A549 (cell line): ENCODE measurements at regions not wholly inside any gene's neighbourhood (a gene's known extent, or its start where the extent isn't known, plus 50 kb on each side); places are given as distances from the start of the nearest gene placed in this dataset.

ENCODE experiments used
- ATAC-seq, 2 experiments: fragments of 200-7000 bp in 1 of 2; fragments of >200 bp in 1 of 2; cut with Nextera tagmentation in 1 of 2; cut with Tn5 transposase in 1 of 2; 3 replicates each; pipeline versions ENCODE4 v1.8.0 to v1.9.1; 2018 to 2020; ENCODE audit warnings: mild to moderate bottlenecking in 1 of 2, moderate library complexity in 1 of 2
- CTCF ChIA-PET: fragments of 300-600 bp; sonication (Branson Sonifier 250); formaldehyde crosslinking; extraction: SDS; loops from one replicate; lab custom pipeline; 2021; ENCODE audit warnings: antibody characterized with exemption, inconsistent platforms; lab: Yijun Ruan, JAX
- POLR2A ChIA-PET: fragments of 350-600 bp; formaldehyde crosslinking; extraction: SDS; loops from one replicate; lab custom pipeline; 2021; ENCODE audit warnings: antibody characterized with exemption, inconsistent platforms; lab: Yijun Ruan, JAX
- DNase-seq, 2 experiments: peaks; one replicate each; pipeline versions ENCODE4 v3.0.0 to v3.0.0-alpha.2; 2011 to 2016; ENCODE audit warnings: low read depth in 1 of 2, low spot score in 1 of 2
- FAIRE-seq: peaks from 2 replicates; lab custom pipeline; 2011; peaks lifted over from hg19 to GRCh38; lab: Jason Lieb, UNC
- H3K27ac ChIP-seq, 2 experiments: fragments of >200 bp; sonication (Bioruptor Twin); formaldehyde crosslinking; 3 replicates each; pipeline ENCODE4 v1.5.1; 2016 to 2017
- H3K4me1 ChIP-seq: fragments of >200 bp; sonication (Bioruptor Twin); formaldehyde crosslinking; 3 replicates; pipeline ENCODE4 v1.6.1; 2016
- H3K4me2 ChIP-seq: fragments of >200 bp; sonication (Bioruptor Twin); formaldehyde crosslinking; 3 replicates; pipeline ENCODE4 v1.6.1; 2016
- H3K4me3 ChIP-seq: fragments of >200 bp; sonication (Bioruptor Twin); formaldehyde crosslinking; 3 replicates; pipeline ENCODE4 v1.5.1; 2016
- H3K9me3 ChIP-seq: fragments of >200 bp; sonication (Bioruptor Twin); formaldehyde crosslinking; 3 replicates; pipeline ENCODE4 v1.6.1; 2016
- BCL3 ChIP-seq: fragments of >200 bp; sonication (Bioruptor Twin); formaldehyde crosslinking; IDR thresholded peaks from 3 replicates; pipeline ENCODE4 v1.6.1; 2016
- BHLHE40 ChIP-seq: IDR thresholded peaks from 2 replicates; pipeline ENCODE4 v1.6.1; 2012; ENCODE audit warnings: low read depth, low read length, inconsistent platforms
- CBX8 ChIP-seq: fragments of 200-600 bp; sonication (generic); IDR thresholded peaks from 2 replicates; pipeline ENCODE4 v1.6.1; 2016
- CEBPB ChIP-seq, 2 experiments: fragments of >200 bp in 1 of 2; sonication (Bioruptor Twin) in 1 of 2; formaldehyde crosslinking in 1 of 2; IDR thresholded peaks; 2 replicates each; pipeline ENCODE4 v1.6.1; 2012 to 2016
- CHD4 ChIP-seq: fragments of 200-600 bp; sonication (generic); IDR thresholded peaks from 2 replicates; pipeline ENCODE4 v1.6.1; 2016; ENCODE audit warnings: antibody characterized with exemption, mild to moderate bottlenecking, borderline replicate concordance
- EP300 ChIP-seq, 2 experiments: fragments of >200 bp; sonication (Bioruptor Twin); formaldehyde crosslinking; IDR thresholded peaks; 2 replicates in 1 of 2; 3 replicates in 1 of 2; pipeline ENCODE4 v1.6.1; 2016 to 2017
- HDAC2 ChIP-seq: fragments of 200-600 bp; sonication (generic); IDR thresholded peaks from 2 replicates; pipeline ENCODE4 v1.6.1; 2016
- HMGXB4 ChIP-seq: fragments of 250-450 bp; sonication (Bioruptor Pico); IDR thresholded peaks from 2 replicates; pipeline ENCODE4 v1.5.0; 2021; ENCODE audit warnings: mild to moderate bottlenecking, moderate library complexity, borderline replicate concordance
- MAZ ChIP-seq: fragments of 150-350 bp; IDR thresholded peaks from 2 replicates; pipeline ENCODE4 v1.6.1; 2014; ENCODE audit warnings: antibody characterized with exemption, low read depth, low read length, borderline replicate concordance
- NR3C1 ChIP-seq: fragments of >200 bp; sonication (Bioruptor Twin); formaldehyde crosslinking; IDR thresholded peaks from 3 replicates; pipeline ENCODE4 v1.6.1; 2017
- POLR2A ChIP-seq: IDR thresholded peaks from 2 replicates; pipeline ENCODE4 v1.6.1; 2012; ENCODE audit warnings: mild to moderate bottlenecking, low read length
- RCOR1 ChIP-seq: fragments of 150-350 bp; IDR thresholded peaks from 2 replicates; pipeline ENCODE4 v1.6.1; 2014; ENCODE audit warnings: antibody characterized with exemption, low read length, low read depth
- RFX5 ChIP-seq: fragments of 450-650 bp; IDR thresholded peaks from 2 replicates; pipeline ENCODE4 v1.7.1; 2014; ENCODE audit warnings: antibody characterized with exemption, mild to moderate bottlenecking, moderate library complexity
- RNF2 ChIP-seq: fragments of 200-600 bp; sonication (generic); IDR thresholded peaks from 2 replicates; pipeline ENCODE4 v1.6.1; 2016; ENCODE audit warnings: low read depth, mild to moderate bottlenecking, antibody characterized with exemption, moderate library complexity, borderline replicate concordance
- SMC3 ChIP-seq: fragments of >200 bp; sonication (Bioruptor Twin); formaldehyde crosslinking; IDR thresholded peaks from 3 replicates; pipeline ENCODE4 v1.6.1; 2018; ENCODE audit warnings: inconsistent platforms
- TP53 ChIP-seq: fragments of 250-450 bp; sonication (Bioruptor Pico); IDR thresholded peaks from 2 replicates; pipeline ENCODE4 v1.5.0; 2021; ENCODE audit warnings: mild to moderate bottlenecking, moderate library complexity
- USF2 ChIP-seq: fragments of 450-650 bp; IDR thresholded peaks from 2 replicates; pipeline ENCODE4 v1.6.1; 2014; ENCODE audit warnings: antibody characterized with exemption
- ZC3H11A ChIP-seq: fragments of 450-650 bp; IDR thresholded peaks from 2 replicates; pipeline ENCODE4 v1.6.1; 2014; ENCODE audit warnings: antibody characterized with exemption, mild to moderate bottlenecking
- ZFP36 ChIP-seq: fragments of 450-650 bp; IDR thresholded peaks from 2 replicates; pipeline ENCODE4 v1.6.1; 2014; ENCODE audit warnings: borderline replicate concordance; ENCODE audit not compliant: partially characterized antibody
- ZNF302 ChIP-seq: fragments of 250-450 bp; sonication (Bioruptor Pico); IDR thresholded peaks from 2 replicates; pipeline ENCODE4 v1.9.0; 2021; ENCODE audit warnings: inconsistent platforms, mild to moderate bottlenecking, moderate library complexity
- WGBS: methylation state at CpG from one replicate; pipeline ENCODE4 v1.1.6; 2017; ENCODE audit errors: missing lambda C conversion rate; 5-methylcytosine and 5-hydroxymethylcytosine counted together
- TF ChIP-seq, protein P1 (sequence below): fragments of >200 bp; sonication (Bioruptor Twin); formaldehyde crosslinking; IDR thresholded peaks from 2 replicates; pipeline ENCODE4 v1.6.1; 2016

- H3K4me3 ChIP-seq: no peak overlapping the region
- no peak for TF ChIP-seq CHD4
- no peak for TF ChIP-seq ZFP36
- TF ChIP-seq BCL3: no peak
- no peak for TF ChIP-seq RNF2
- TF ChIP-seq RCOR1: no peak
- TF ChIP-seq NR3C1: no peak
- TF ChIP-seq CBX8: no peak
- TF ChIP-seq BHLHE40: no peak
- no peak for TF ChIP-seq EP300 (IDR thresholded peaks at IDR 0.05)
- FAIRE-seq (no peak), DNase-seq (no peak), ATAC-seq (no peak)
- no peak overlapping the region for H3K4me2 ChIP-seq
- WGBS: 2% methylated on average over 4 of the region's 4 CpGs
- H3K9me3 ChIP-seq: no peaks in the 10 kb centered on the region
- no peaks in the 10 kb centered on the region for H3K4me1 ChIP-seq
- POLR2A ChIA-PET: no interaction called here
- CTCF ChIA-PET: interaction anchor here (1.8 kb wide), 1 partner anchor 14 kb away, joined by 4 read pairs; no protein-coding TSS in a partner anchor
- no peak overlapping the region for H3K27ac ChIP-seq
Measured at GRCh38 chr18:38369772-38370690, 804.4 kb upstream of the CELF4 start.

GRCh38 chr18:38368886-38369285, 803.3 kb upstream of the CELF4 start:
- Histone ChIP-seq H3K27ac (no peak overlapping the region), H3K4me1 (no peaks in the 10 kb centered on the region), H3K4me2 (no peak overlapping the region), H3K9me3 (no peaks in the 10 kb centered on the region), H3K4me3 (no peak overlapping the region)
- ATAC-seq: no peak
- TF ChIP-seq, protein P1, sequence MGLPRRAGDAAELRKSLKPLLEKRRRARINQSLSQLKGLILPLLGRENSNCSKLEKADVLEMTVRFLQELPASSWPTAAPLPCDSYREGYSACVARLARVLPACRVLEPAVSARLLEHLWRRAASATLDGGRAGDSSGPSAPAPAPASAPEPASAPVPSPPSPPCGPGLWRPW: no peak
- TF ChIP-seq ZNF302 (no peak), USF2 (no peak), MAZ (no peak), ZC3H11A (no peak), CEBPB (IDR thresholded peaks at IDR 0.05) (no peak), HMGXB4 (CRISPR knock-in tag) (no peak), CHD4 (no peak), TP53 (CRISPR knock-in tag) (no peak), SMC3 (no peak), RFX5 (no peak), POLR2A (no peak), HDAC2 (no peak)
- CTCF ChIA-PET: interaction anchor here (1.8 kb wide), 1 partner anchor 13 kb away, joined by 4 read pairs; no protein-coding TSS in a partner anchor
- DNase-seq: no peak
- POLR2A ChIA-PET: no interaction called here
- FAIRE-seq: no peak
